Liver (tissue), 8 donors: ENCODE measurements at regions not wholly inside any gene's neighbourhood (a gene's known extent, or its start where the extent isn't known, plus 50 kb on each side); places are given as distances from the start of the nearest gene placed in this dataset.

Experiments used
- DNase-seq: peaks from one replicate; pipeline ENCODE4 v3.0.0-alpha.2; 2017; ENCODE audit warnings: low spot score
- H3K27ac ChIP-seq, 2 donors: one replicate each; pipeline ENCODE4 v1.7.0; 2013; ENCODE audit warnings: inconsistent platforms in 2 of 2, low read length in 2 of 2, control low read depth in 1 of 2, low read depth in 1 of 2, mild to moderate bottlenecking in 1 of 2
- H3K27me3 ChIP-seq, 4 donors: one replicate each; pipeline versions ENCODE4 v1.6.1 to v1.7.0; 2013; ENCODE audit warnings: low read length in 3 of 4, inconsistent platforms in 1 of 4, mild to moderate bottlenecking in 1 of 4, moderate library complexity in 1 of 4; ENCODE audit not compliant: control insufficient read depth in 4 of 4, insufficient read depth in 4 of 4
- H3K36me3 ChIP-seq, 4 donors: one replicate each; pipeline versions ENCODE4 v1.6.1 to v1.7.0; 2013; ENCODE audit warnings: low read length in 3 of 4, mild to moderate bottlenecking in 3 of 4, low read depth in 1 of 4, moderate library complexity in 1 of 4; ENCODE audit not compliant: control insufficient read depth in 4 of 4, insufficient read depth in 3 of 4
- H3K4me1 ChIP-seq, 4 donors: one replicate each; pipeline versions ENCODE4 v1.6.1 to v1.7.0; 2013; ENCODE audit warnings: low read length in 3 of 4, mild to moderate bottlenecking in 3 of 4, moderate library complexity in 1 of 4; ENCODE audit not compliant: control insufficient read depth in 4 of 4, insufficient read depth in 4 of 4
- H3K4me3 ChIP-seq, 3 donors: one replicate each; pipeline versions ENCODE4 v1.6.1 to v1.7.0; 2013; ENCODE audit warnings: low read length in 3 of 3, control low read depth in 1 of 3, low read depth in 1 of 3, mild to moderate bottlenecking in 1 of 3
- H3K9ac ChIP-seq, 2 donors: one replicate each; pipeline ENCODE4 v1.7.0; 2013; ENCODE audit warnings: low read length in 2 of 2, mild to moderate bottlenecking in 2 of 2, moderate library complexity in 2 of 2, control low read depth in 1 of 2, low read depth in 1 of 2
- H3K9me3 ChIP-seq, 4 donors: one replicate each; pipeline versions ENCODE4 v1.6.1 to v1.7.0; 2013; ENCODE audit warnings: low read length in 3 of 4; ENCODE audit not compliant: control insufficient read depth in 4 of 4
- CTCF ChIP-seq: fragments of 150-350 bp; IDR thresholded peaks from 2 replicates; pipeline ENCODE4 v1.5.1; 2017; ENCODE audit warnings: improper control_type of control experiment, low read depth, low read length; ENCODE audit not compliant: missing input control
- EGR1 ChIP-seq, 2 donors: IDR thresholded peaks; 2 replicates each; pipeline ENCODE4 v1.6.1; 2016 to 2018; ENCODE audit warnings: antibody characterized with exemption in 2 of 2, low read depth in 2 of 2
- FOXA1 ChIP-seq: IDR thresholded peaks from 2 replicates; pipeline ENCODE4 v1.6.1; 2016; ENCODE audit warnings: antibody characterized with exemption
- FOXA2 ChIP-seq: IDR thresholded peaks from 2 replicates; pipeline ENCODE4 v1.6.1; 2016; ENCODE audit warnings: antibody characterized with exemption
- GABPA ChIP-seq, 2 donors: IDR thresholded peaks in 1 of 2; conservative IDR thresholded peaks in 1 of 2; 2 replicates each; pipeline ENCODE4 v1.6.1; 2016; ENCODE audit warnings: antibody characterized with exemption in 2 of 2, mild to moderate bottlenecking in 1 of 2, moderate library complexity in 1 of 2
- HNF4A ChIP-seq, 2 donors: conservative IDR thresholded peaks; 2 replicates each; pipeline ENCODE4 v1.6.1; 2016; ENCODE audit warnings: antibody characterized with exemption in 2 of 2, mild to moderate bottlenecking in 2 of 2
- JUND ChIP-seq, 2 donors: IDR thresholded peaks; 2 replicates each; pipeline ENCODE4 v1.6.1; 2016; ENCODE audit warnings: antibody characterized with exemption in 2 of 2
- RAD21 ChIP-seq, 2 donors: IDR thresholded peaks; 2 replicates each; pipeline ENCODE4 v1.6.1; 2016; ENCODE audit warnings: antibody characterized with exemption in 2 of 2, mild to moderate bottlenecking in 2 of 2
- REST ChIP-seq: IDR thresholded peaks from 2 replicates; pipeline ENCODE4 v1.6.1; 2016; ENCODE audit warnings: antibody characterized with exemption, mild to moderate bottlenecking
- RXRA ChIP-seq, 2 donors: IDR thresholded peaks; 2 replicates each; pipeline ENCODE4 v1.6.1; 2017 to 2018; ENCODE audit warnings: antibody characterized with exemption in 2 of 2, mild to moderate bottlenecking in 1 of 2
- SP1 ChIP-seq: IDR thresholded peaks from 2 replicates; pipeline ENCODE4 v1.6.1; 2018; ENCODE audit warnings: antibody characterized with exemption, mild to moderate bottlenecking
- WGBS: extraction: QIAGEN DNeasy Blood & Tissue Kit; methylation state at CpG from one replicate; pipeline ENCODE4 v1.1.7; 2013; 5-methylcytosine and 5-hydroxymethylcytosine counted together
- TF ChIP-seq, protein P1 (sequence below): IDR thresholded peaks from 2 replicates; pipeline ENCODE4 v1.6.1; 2016; ENCODE audit warnings: antibody characterized with exemption
- TF ChIP-seq, protein P2 (sequence below): IDR thresholded peaks from 2 replicates; pipeline ENCODE4 v1.6.1; 2016; ENCODE audit warnings: antibody characterized with exemption
- donor health status: healthy.
- donor health status: healthy.
- donor health status: healthy.
- donor health status: healthy.
- donor health status: healthy.

DNA sequence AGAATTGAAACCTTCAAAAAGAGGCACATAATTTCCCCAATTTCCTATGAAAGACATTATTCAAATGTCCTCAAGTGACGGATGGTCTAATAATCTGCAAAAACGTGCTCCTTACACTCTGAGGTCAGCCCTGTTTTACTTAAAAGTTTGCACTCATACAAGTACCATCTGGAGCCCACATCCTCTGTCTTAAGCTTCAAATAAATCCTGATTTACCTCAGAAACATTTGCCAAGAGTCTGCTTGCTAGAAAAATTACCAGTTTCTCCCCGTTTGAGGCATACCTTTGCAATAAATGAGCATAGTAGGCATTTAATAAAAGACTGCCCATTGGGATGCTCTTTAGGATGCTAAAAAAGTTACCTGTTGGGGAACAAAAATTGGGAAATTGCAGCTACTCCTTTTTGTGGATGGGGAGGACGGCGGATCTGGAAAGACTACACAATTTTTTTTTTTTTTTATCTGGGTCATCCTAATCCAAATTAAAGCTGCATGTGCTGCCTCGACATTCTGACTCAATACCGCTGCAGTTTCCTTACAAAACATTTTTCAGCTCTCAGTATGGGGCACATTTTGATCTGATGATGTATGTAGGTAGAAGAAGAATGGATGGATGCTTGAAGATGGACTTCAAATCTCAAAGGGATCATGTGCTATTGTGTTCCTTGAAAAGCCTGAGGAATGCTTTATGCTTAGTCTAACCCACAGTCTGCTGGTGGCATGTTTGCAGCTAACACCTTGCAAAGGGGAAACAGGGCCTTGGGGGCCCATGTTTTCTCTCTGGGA, 233.7 kb upstream of the ADAMTS9 start:
- Histone ChIP-seq H3K36me3 (no peaks in the 10 kb centered on the region), H3K9ac (no peak overlapping the region), H3K4me1 (peaks cover 0 to 3% (median under 1%) of the 10 kb centered on the region in 4 donors), H3K4me3 (no peak overlapping the region), H3K27me3 (no peaks in the 10 kb centered on the region), H3K9me3 (no peaks in the 10 kb centered on the region), H3K27ac (no peak overlapping the region)
- no peak for TF ChIP-seq REST
- TF ChIP-seq GABPA (IDR thresholded peaks at IDR 0.05 in 1 of 2, conservative IDR thresholded peaks at IDR 0.05 in 1 of 2) = no peak
- TF ChIP-seq CTCF = no peak
- TF ChIP-seq FOXA2 = no peak
- no peak for TF ChIP-seq EGR1 (IDR thresholded peaks at IDR 0.05; ENCODE audit: low read depth in 2 of 2)
- TF ChIP-seq, protein P1, sequence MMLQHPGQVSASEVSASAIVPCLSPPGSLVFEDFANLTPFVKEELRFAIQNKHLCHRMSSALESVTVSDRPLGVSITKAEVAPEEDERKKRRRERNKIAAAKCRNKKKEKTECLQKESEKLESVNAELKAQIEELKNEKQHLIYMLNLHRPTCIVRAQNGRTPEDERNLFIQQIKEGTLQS = no peak
- no peak for TF ChIP-seq SP1
- no peak for TF ChIP-seq RAD21 (IDR thresholded peaks at IDR 0.05)
- no peak for TF ChIP-seq HNF4A (conservative IDR thresholded peaks at IDR 0.05)
- no peak for TF ChIP-seq FOXA1
- TF ChIP-seq RXRA (IDR thresholded peaks at IDR 0.05) = no peak
- TF ChIP-seq JUND (IDR thresholded peaks at IDR 0.05) = no peak
- TF ChIP-seq, protein P2, sequence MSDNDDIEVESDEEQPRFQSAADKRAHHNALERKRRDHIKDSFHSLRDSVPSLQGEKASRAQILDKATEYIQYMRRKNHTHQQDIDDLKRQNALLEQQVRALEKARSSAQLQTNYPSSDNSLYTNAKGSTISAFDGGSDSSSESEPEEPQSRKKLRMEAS = no peak
- DNase-seq = no peak
- WGBS = 84% methylated on average over 7 of the region's 7 CpGs

DNA sequence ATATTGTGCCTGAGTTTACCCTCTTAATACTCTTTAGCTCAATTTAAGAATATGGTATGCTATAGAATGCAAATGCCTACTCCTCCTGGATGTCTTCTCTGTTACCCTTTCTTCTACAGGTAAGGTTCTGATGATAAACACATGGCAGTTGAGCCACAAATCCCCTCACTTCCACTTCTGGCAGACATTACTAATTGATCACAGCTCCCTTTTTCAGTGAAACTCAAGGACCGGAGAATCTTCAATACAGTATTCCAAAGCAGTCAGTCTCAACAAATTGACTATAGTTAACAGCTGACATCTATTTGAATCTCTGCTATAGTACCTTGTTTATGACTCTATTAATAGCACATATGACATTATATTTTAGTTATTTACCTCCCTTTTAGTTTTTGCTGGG, 232.1 kb upstream of the ADAMTS9 start:
- H3K36me3 ChIP-seq = no peaks in the 10 kb centered on the region
- no peaks in the 10 kb centered on the region for H3K27me3 ChIP-seq
- no peak overlapping the region for H3K4me3 ChIP-seq
- no peak for DNase-seq
- no peak for TF ChIP-seq GABPA (IDR thresholded peaks at IDR 0.05 in 1 of 2, conservative IDR thresholded peaks at IDR 0.05 in 1 of 2)
- no peak for TF ChIP-seq HNF4A (conservative IDR thresholded peaks at IDR 0.05)
- TF ChIP-seq FOXA1 = no peak
- no peak for TF ChIP-seq REST
- TF ChIP-seq, protein P1 = no peak
- no peak for TF ChIP-seq SP1
- TF ChIP-seq FOXA2 = no peak
- no peak for TF ChIP-seq RXRA (IDR thresholded peaks at IDR 0.05)
- H3K9ac ChIP-seq = no peak overlapping the region
- 100% methylated on average over 1 of the region's 1 CpG for WGBS
- no peak overlapping the region for H3K27ac ChIP-seq
- no peaks in the 10 kb centered on the region for H3K9me3 ChIP-seq
- peaks cover 3 to 8% (median 7%) of the 10 kb centered on the region in 4 donors for H3K4me1 ChIP-seq
